VCaP (cell line): ENCODE measurements at regions not wholly inside any gene's neighbourhood (a gene's known extent, or its start where the extent isn't known, plus 50 kb on each side); places are given as distances from the start of the nearest gene placed in this dataset.

Experiments
- H3K27ac ChIP-seq: fragments of 450-650 bp; 2 replicates; pipeline ENCODE4 v1.5.1; 2017
- TF ChIP-seq, protein P1 (sequence below): fragments of 450-650 bp; conservative IDR thresholded peaks from 2 replicates; pipeline ENCODE4 v1.5.1; 2017; ENCODE audit warnings: mild to moderate bottlenecking, moderate library complexity

DNA sequence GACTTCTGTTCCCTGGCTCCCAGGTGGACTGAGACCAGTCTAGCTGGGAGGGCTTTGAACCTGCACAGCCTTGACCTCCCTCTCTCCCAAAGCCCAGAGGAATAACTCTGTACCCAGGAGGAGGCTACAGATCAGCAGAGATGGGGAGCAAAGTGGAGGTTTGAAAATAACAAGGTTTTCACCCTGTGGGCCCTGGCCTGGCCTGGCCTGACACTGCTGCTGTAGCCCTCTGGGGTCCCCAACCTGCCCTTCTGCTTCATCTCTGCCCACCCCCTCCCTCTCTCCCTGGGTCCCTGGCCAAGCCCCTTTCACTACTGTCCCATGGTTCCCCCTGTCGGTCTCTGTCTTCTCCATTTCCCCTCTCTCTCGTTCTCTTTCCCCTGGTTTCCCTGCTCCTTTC is 225.2 kb downstream of the BUD13 start:
- no peak overlapping the region for H3K27ac ChIP-seq
- TF ChIP-seq, protein P1, sequence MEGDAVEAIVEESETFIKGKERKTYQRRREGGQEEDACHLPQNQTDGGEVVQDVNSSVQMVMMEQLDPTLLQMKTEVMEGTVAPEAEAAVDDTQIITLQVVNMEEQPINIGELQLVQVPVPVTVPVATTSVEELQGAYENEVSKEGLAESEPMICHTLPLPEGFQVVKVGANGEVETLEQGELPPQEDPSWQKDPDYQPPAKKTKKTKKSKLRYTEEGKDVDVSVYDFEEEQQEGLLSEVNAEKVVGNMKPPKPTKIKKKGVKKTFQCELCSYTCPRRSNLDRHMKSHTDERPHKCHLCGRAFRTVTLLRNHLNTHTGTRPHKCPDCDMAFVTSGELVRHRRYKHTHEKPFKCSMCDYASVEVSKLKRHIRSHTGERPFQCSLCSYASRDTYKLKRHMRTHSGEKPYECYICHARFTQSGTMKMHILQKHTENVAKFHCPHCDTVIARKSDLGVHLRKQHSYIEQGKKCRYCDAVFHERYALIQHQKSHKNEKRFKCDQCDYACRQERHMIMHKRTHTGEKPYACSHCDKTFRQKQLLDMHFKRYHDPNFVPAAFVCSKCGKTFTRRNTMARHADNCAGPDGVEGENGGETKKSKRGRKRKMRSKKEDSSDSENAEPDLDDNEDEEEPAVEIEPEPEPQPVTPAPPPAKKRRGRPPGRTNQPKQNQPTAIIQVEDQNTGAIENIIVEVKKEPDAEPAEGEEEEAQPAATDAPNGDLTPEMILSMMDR, result no peak

DNA sequence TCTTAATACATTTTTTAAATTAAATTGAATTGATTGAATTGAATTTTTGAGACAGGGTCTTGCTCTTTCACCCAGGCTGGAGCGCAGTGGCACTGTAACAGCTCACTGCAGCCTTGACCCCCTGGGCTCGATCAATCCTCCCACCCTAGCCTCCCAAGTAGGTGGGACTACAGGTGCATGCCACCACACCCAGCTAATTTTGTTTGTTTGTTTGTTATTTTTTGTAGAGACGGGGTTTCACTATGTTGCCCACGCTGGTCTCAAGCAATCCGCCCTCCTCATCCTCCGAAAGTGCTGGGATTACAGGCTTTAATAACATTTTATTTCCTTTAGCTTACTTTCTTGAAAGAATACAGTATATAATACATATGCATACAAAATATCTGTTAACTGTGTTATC is 226.9 kb downstream of the BUD13 start:
- TF ChIP-seq, protein P1, result no peak

DNA sequence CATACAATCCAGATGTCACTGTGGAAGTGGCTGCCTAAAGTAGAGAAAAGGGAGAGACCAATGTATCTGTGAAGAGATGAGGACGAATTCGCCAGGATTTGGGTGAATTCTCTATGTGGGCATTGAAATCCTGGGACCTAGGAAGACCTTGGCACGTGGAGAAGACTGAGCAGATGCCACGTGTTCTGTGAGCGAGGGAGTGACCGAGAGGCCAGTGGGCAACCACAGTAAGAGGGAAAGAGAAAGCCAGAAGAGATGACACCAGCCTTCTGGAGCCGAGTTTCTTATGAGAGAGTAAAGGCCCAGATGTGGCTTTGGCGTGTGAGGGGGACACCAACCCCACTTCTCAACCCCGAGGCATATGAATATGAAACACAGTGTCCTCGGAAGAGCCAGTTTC is 228.1 kb downstream of the BUD13 start:
- TF ChIP-seq, protein P1, result no peak
- H3K27ac ChIP-seq, result no peak overlapping the region

More for the DNA sequence above, 226.9 kb downstream of the BUD13 start:
- H3K27ac ChIP-seq, result no peak overlapping the region

DNA sequence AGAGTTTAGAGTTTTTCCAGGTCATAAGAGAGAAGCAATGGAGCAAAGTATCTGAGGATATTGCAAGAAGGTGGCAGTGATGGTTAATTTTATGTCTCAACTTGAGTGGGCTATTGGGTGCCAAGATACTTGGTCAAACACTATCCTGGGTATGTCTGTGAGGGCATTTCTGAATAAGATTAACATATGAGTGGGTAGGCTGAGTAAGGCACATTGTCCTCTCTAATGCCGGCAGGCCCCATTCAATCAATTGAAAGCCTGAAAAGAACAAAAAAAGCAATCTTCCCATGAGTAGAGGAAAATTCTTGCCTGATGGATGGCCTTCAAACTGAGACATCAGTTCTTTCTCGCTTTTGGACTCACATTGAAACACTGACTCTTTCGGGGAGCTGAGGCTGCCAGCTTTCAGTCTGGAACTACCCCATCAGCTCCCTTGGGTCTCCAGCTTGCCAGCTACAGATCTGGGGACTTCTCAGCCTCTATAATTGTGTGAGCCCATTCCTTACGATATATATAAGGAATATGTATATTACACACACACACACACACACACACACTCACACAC is 228.8 kb downstream of the BUD13 start:
- H3K27ac ChIP-seq, result no peak overlapping the region
- TF ChIP-seq, protein P1, result no peak

DNA sequence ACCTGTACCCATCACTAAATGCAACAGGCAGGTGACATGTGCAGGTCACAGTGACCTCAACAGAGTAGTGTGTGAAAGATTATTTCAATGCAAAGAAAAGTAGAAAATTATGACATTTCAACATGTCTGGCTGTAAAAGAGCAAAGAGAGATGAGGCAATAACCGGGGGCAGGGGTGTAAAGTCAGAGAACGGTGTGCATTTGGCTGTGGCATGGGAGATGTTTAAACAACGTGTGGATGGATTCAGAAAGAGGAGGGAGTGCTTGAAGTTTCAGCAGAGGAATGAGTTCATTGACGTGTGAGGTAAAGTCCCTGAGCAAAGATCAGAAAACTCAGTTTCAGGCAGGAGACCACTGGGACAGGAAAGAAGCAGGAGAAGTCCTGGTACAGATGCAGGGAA is 229.7 kb downstream of the BUD13 start:
- TF ChIP-seq, protein P1, result no peak
- H3K27ac ChIP-seq, result no peak overlapping the region

DNA sequence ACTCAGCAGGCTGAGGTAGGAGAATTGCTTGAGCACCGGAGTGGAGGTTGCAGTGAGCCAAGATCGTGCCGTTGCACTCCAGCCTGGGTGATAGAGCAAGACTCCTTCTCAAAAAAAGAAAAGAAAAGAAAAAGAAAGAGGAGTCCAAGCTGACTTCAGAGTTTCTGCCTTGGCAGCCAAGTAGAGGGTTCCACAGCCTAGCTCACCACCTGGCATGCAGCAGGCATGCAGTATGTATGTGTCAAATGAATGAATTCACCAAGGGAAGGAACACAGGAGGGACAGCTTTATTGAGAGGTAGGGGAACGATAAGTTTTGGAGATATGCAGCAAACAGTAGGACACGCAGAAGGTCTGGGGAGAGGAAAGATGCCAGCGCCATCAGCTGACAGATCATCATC is 230.4 kb downstream of the BUD13 start:
- TF ChIP-seq, protein P1, result no peak
- H3K27ac ChIP-seq, result no peak overlapping the region

DNA sequence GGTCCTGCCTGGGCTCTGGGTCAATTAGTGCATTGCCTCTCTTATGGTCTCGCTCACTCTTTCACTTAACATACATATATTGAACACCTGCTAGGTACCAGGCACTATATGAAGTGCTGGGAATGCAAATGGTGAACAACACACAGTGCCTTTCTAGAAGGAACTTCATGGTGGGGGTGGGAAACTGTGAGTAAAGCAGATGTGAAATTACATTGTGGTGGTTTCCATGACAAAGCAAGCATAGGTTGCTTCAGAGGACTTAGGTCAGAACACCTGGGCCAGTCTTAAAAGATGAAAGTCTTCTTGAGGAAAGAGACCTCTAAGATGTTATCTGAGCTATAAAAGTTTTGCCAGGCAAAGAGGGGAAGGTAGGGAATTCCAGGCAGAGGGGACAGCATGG is 231.3 kb downstream of the BUD13 start:
- TF ChIP-seq, protein P1, result no peak

More for the DNA sequence above, 231.3 kb downstream of the BUD13 start:
- H3K27ac ChIP-seq, result no peak overlapping the region
